ENCODE measurements at regions not wholly inside any gene's neighbourhood (a gene's known extent, or its start where the extent isn't known, plus 50 kb on each side); places are given as distances from the start of the nearest gene placed in this dataset.

GRCh38 chr10:2019281-2019680 lies 282.0 kb upstream of the ADARB2 start:
- no peak for DNase-seq (ENCODE audit: low read depth)

DNA sequence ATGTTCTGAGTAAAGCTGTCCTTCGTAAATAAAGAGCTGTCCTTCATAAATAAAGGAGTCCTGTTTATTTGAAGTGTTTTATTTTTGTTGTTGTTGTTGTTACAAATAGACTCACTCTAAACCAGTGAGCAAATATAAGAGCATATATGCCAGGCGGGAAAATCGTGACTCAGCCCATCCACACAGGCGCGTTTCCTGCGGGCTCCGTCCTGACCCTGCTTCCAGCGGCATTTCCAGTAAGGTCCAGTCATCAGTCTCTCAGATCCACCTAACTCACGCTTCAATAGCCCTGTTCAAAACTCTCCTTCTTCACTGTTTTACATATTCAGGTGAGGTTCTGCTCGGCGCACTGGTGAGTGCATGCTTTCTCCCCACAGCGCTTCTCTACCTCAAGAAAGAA lies 277.2 kb upstream of the ADARB2 start:
- DNase-seq (ENCODE audit: low read depth) = no peak

- DNase-seq (ENCODE audit: low read depth) = no peak
Observed at GRCh38 chr10:2012209-2012608, 274.9 kb upstream of the ADARB2 start.

DNA sequence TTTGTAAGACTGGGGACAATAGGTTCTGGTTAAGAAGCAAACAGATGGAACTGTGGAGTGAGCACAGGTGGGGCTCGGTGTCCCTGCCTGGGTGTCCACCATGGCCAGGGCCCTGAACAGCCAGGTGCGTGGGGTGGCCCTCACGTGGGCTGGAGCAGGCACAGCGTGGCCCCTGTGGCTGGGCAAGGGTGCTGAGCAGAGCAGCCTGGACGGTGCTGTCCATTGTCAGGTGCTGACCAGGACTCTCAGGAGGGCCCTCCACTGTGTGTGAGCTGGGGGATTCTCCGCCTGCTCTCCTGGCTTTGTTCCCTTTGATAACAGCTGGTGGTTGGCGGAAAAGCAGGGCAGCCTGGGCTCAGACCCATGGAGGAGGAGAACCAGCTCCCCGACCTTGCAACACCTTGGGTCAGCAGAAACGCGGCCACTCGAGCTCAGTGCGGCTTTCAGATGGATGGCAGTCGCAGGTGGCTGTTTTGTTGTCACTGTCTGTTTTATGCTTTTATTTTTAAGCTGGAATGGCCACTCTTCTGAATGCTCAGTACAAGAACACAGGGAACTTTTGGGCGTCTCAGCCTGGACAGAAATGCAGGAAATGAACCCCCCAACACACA lies 273.9 kb upstream of the ADARB2 start:
- no peak for DNase-seq (ENCODE audit: low read depth)

DNA sequence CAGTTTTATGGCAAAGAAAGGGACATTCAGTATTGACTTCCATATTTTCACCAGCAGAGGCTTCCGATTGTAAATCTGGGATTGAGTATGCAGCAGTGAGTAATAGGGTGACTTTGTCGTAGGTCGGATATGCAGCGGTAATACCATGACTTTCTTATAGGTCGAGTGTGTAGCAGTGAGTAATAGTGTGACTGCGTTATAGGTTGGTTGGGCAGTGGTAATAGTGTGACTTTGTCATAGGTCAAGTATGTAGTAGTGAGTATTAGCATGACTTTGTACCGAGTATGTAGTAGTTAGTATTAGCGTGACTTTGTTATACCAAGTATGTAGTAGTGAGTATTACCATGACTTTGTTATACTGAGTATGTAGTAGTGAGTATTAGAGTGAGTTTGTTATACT lies 268.2 kb upstream of the ADARB2 start:
- DNase-seq (ENCODE audit: low read depth) = no peak

DNA sequence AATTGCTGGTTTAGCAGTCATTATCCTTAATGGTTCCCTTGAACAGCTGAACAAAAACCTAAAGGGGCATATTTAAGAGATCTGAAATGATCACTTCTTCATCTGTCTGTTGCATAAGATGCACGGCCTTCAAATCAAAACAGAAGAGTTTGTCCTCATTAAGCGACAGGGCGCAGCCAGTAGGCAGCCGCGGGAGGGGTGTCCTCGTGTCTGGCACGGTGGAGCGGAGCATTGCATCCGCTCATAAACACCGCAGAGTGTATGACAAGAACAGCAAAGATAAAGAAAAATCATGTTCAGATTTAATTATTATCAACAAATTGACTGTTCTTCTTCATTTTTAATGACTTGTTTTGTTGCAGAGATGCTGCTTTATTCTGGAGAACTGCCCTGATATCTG lies 255.6 kb upstream of the ADARB2 start:
- no peak for DNase-seq (ENCODE audit: low read depth)

- no peak for DNase-seq (ENCODE audit: low read depth)
Observed at GRCh38 chr10:1989090-1989489, 251.8 kb upstream of the ADARB2 start.

DNA sequence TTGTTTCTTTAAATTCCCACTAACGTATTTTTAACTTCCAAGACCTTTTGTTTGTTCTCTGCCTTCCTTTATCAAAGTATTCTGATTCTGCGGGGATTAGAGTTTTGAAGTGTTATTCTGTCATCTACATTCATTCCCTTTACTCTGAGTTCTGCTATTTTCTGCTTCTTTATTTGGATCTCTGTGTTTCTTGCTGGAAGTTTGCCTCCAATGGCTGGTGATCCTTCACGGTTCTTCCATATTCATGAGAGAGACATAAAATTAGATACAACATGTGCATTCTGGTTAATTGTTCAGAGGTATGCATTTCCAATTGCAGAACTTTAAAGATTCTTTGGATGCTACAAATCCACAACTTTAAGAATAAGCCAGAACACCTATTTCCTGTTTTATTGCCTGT lies 244.7 kb upstream of the ADARB2 start:
- no peak for DNase-seq (ENCODE audit: low read depth)

- DNase-seq (ENCODE audit: low read depth) = no peak
Observed at GRCh38 chr10:1980459-1980858, 243.1 kb upstream of the ADARB2 start.

GRCh38 chr10:1978584-1978983 lies 241.3 kb upstream of the ADARB2 start:
- no peak for DNase-seq (ENCODE audit: low read depth)

DNA sequence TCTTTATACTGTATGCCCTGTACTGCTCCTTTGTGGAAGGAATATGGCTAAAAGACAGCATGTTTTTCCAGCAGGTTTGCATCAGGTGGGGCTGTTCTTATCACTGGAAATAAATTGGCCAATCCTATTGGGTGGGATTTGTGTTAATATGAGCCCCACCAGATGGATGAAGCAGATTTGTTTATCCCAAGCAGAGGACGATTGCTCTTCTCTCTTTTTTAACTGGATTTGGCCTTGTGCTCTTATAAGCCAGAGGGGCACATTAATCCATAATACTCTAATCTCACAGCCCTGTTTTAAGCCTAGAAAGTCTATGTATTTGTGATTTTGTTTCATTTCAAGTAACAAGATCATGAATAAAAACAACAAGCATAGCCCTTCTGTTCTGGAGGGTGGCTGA lies 240.1 kb upstream of the ADARB2 start:
- no peak for DNase-seq (ENCODE audit: low read depth)

- DNase-seq (ENCODE audit: low read depth) = no peak
Observed at GRCh38 chr10:1972406-1972805, 235.1 kb upstream of the ADARB2 start.

DNA sequence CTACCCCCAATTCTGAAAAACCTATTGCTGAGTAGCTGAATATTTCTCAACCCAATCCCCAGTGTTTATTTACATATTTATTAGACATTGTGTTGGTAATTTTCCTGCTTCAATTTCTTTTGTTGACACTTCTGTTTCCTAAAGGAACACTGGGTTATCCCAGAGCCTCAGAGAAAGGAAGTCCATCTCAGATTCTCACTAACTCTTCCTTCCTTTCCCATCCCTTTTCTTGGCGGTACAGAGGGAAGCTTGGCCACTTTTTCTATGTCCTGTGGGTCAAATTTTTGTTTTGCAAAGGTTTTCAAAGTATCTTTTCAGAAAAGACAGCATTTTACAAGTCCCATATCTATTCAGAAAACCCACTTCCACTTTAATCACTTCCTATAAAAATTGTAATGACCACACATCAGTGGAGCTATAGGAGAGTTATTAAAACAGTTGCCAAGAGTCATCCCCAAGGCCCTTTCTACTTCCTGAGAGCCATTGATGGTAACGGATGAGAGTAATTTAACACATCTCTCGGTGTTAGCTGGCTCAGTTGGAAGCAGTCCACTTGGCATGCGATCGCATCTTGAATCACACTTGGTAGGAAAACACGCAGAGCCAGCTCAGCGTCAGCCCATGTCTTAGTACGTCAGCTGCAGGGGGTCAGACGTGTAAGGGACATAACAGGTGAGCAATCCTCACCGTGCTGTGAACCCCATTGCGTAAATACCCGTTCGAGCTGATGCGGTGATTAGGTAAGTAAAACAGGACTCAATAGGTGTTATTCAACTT lies 231.1 kb upstream of the ADARB2 start:
- no peak for DNase-seq (ENCODE audit: low read depth)

DNA sequence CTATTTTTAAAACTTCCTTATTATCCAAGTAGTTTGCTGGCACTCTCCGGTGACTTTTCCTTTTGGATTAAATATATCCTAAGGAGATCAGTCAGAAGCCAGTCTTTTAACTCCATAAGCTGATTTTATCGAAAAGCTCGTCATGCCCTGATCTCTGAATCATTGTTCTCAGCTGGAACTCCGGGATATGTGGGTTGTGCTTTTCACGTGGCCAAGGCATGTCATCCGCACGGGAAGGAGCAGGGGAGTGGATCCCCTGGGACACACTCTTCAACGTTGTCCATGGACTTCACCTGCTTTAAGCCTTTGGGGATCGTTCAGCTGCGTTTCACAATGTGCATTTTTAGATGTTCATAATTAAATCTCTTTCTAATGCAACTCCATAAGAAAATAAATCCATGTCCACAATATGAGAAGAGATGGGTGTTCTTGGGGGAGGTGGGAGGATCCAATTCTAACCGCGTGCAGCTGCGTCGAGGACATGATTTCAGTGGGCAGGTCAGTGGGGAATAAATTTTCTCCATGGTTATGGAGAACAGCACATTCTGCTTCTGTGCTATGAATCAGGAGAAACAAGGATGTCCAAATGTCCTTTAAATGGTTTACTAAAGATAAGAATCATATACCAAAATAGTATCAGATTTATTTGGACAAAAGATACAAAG lies 229.5 kb upstream of the ADARB2 start:
- DNase-seq (ENCODE audit: low read depth) = no peak

- no peak for DNase-seq (ENCODE audit: low read depth)
Observed at GRCh38 chr10:1964476-1964875, 227.2 kb upstream of the ADARB2 start.

- no peak for DNase-seq (ENCODE audit: low read depth)
Observed at GRCh38 chr10:1963341-1963740, 226.0 kb upstream of the ADARB2 start.

DNA sequence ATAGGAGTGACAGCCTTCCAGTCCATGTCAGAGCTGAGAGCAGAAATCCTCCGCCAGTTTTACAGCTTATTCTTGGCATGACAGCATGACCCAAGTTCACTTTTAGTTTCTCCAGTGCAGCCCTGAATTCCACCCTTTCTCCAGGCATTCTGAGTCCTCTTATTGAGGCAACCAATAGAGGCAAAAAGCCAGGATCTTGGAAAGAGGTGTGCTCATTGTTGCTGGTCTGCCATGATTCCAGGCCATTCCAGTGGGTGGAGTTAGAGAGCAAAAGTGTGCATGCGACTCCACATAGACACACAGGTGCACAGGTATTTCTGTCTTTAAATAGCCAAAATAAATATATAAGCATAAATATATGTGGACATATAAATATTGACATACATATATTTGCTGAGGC lies 224.7 kb upstream of the ADARB2 start:
- no peak for DNase-seq (ENCODE audit: low read depth)

DNA sequence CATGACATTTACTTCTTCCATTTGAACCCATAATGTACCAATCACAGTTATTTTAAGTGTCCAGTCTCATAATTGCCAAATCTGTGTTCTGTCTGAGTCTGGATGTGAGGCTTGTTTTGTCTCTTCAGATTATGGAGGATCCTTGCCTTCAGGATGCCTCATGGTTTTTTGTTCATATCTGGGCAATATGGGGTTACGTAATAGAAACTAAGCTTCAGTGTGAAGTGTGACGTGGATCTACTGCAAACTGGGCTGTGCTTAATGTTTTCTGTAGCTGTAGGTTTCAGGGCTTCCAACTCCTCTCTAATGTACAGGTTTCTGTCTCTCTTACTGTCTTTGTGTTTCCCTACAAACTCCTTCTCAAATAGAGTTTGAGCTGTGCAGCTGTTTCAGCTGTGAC lies 223.7 kb upstream of the ADARB2 start:
- DNase-seq (ENCODE audit: low read depth) = no peak

DNA sequence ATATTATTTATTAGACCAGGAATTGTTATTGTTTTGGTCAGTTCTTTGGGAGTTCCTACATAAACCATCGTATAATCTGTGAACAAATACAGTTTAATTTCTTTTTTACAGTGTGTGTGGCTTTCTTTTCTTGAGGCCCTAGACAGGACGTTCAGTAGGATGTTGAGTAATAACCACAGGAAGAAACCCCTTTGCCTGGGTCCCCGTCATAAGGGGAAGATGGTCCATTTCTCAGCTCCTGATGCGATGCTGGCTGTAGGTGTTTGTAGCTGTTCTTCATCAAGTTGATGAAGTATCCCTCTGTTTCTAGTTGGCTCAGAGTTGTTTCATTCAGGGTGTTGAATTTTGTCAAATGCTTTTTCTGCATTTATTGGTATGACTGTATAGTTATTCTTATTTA lies 219.7 kb upstream of the ADARB2 start:
- DNase-seq (ENCODE audit: low read depth) = no peak

DNA sequence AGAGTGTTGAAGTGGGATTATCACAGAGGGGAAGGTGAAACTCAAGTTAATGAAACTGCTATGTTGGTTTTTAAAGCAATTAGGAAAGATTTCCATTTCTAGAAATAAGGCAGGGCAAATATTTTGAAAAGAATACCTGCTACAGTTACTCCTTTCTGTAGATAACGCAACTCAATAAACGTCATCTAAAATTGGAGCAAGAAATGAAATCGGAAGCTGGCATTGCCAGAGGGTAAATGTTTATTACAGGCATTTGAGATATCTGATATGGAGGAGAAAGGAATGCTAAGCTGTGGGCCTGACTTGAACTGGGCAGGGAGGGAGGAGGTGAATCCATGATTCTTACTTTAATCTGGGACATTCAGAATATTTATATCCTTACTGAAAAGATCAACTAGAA lies 217.0 kb upstream of the ADARB2 start:
- no peak for DNase-seq (ENCODE audit: low read depth)

DNA sequence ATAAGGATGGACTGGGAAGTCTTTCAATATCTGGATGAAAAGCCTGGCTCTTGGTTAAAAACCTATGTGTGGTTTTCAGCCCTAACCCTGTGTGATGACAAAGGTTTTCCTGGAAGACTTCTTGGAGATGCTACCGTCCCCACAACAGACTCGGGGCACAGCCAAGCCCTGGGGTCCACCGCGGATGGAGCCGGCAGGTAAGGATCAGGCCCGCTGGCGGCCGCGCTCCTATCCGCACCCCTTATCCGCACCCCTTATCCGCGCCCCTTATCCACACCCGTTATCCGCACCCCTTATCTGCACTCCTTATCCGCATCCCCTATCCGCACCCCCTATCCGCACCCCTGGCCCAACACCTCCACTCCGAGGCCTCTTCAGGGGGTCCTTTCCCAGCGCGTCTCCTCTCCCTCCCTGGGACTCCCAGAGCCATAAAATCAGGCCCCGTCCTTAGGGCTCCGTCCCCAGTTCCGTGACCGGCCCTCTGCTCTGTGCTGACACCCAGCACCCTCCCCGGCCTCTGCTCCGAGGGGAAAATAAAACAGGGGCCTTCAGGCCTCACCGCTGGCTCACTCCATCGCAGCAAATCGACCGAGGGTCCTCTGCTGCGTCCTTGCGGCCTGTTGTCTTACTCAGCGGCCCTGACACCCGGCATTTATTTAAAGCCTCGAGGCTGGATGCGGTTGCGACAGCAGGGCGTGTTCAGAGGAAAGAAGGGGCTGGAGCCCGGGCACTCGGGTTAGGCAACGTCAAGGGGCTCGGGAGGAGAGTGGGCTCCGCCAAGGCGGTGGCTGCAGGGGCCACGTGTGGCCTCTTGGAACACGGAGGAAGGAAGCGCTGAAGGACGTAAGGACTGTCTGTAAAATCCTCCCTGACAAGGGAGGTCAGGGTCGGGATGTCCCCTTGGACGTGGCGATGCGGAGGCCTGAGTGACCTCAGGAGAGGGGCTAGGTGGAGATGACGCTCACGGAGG lies 215.1 kb upstream of the ADARB2 start:
- DNase-seq (ENCODE audit: low read depth) = no peak

GRCh38 chr10:1950803-1951495 lies 213.6 kb upstream of the ADARB2 start:
- no peak for DNase-seq (ENCODE audit: low read depth)

Data from EH (cell line).